ENCODE measurements at regions not wholly inside any gene's neighbourhood (a gene's known extent, or its start where the extent isn't known, plus 50 kb on each side); places are given as distances from the start of the nearest gene placed in this dataset.

GRCh38 chr5:118392491-118392890 lies 595.9 kb downstream of the DTWD2 start:
- TF ChIP-seq POLR2A (IDR thresholded peaks at IDR 0.05): no peak
- TF ChIP-seq, protein P1, sequence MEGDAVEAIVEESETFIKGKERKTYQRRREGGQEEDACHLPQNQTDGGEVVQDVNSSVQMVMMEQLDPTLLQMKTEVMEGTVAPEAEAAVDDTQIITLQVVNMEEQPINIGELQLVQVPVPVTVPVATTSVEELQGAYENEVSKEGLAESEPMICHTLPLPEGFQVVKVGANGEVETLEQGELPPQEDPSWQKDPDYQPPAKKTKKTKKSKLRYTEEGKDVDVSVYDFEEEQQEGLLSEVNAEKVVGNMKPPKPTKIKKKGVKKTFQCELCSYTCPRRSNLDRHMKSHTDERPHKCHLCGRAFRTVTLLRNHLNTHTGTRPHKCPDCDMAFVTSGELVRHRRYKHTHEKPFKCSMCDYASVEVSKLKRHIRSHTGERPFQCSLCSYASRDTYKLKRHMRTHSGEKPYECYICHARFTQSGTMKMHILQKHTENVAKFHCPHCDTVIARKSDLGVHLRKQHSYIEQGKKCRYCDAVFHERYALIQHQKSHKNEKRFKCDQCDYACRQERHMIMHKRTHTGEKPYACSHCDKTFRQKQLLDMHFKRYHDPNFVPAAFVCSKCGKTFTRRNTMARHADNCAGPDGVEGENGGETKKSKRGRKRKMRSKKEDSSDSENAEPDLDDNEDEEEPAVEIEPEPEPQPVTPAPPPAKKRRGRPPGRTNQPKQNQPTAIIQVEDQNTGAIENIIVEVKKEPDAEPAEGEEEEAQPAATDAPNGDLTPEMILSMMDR (IDR thresholded peaks at IDR 0.05): no peak

All from Peyer's patch (tissue), 4 donors.